KBM-7 (cell line): ENCODE measurements at regions not wholly inside any gene's neighbourhood (a gene's known extent, or its start where the extent isn't known, plus 50 kb on each side); places are given as distances from the start of the nearest gene placed in this dataset.

ENCODE experiments used
- DNase-seq: peaks from one replicate; pipeline ENCODE4 v3.0.0-alpha.2; 2015
- in situ Hi-C: fragments of 300-500 bp; cut with MboI; formaldehyde crosslinking; loops from 2 replicates; pipeline ENCODE4 v1.14.3; 2020; ENCODE audit warnings: low sequenced_read_pairs, low pct_unique_long_range_greater_than_20kb, mixed read lengths

DNA sequence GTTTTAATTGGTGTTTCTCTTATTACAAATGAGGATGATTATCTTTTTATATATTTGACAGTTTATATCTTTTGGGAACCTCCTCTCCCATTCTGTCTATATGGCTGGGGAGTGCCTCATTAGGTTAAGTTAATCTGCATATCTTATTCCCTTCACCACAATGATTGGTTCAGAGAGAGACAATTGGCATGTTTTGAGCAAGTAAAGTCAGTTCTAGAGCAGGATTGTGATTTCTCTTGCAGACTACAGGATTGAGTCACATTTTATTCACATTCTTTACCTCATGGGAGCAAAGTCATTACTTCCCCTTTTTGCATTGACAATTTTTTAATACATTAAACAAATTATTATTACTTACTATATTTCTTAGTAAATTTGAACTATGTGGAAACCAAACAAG lies 345.6 kb downstream of the MDFIC start:
- in situ Hi-C loops, result no loop called here
- no peak for DNase-seq

DNA sequence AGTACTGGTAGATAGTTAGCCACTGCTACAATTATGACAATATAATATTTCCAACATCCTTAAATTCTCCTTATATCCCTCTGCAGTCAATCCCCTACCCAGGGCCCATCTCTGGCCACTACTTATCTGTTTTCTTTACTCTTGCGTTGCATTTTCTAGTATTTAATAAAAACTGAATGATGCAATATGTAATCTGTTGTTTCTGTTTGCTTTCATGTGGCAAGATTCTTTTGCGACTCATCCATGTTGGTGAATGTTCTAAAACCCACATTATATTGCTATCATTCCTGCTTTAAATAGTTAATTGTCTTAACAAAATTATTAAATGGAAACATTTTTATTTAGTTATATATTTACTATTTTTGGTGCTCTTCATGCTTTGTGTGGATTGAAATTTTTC lies 338.5 kb downstream of the MDFIC start:
- no peak for DNase-seq
- in situ Hi-C loops, result no loop called here

- no peak for DNase-seq
- in situ Hi-C loops, result no loop called here
Observed at GRCh38 chr7:115252461-115252860, 330.6 kb downstream of the MDFIC start.

DNA sequence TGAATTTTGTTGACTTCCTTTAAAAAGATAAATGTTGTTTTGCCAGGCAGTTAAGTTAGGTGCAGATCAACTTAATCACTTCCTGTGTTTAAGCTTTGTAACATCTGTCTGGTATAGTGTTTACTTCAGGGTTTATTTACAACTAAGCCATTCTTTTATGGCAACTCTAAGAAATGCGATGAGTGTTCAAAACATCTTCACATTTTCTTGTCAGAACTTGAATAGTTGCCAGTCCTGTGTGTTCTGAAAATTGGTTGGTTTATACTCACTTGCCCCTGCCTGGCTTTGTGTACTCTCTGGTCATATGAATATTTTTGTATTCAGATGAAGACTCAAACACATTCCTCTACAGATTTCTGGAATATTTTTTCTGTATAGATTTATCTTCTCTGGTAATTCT lies 327.2 kb downstream of the MDFIC start:
- in situ Hi-C loops, result no loop called here
- no peak for DNase-seq

- in situ Hi-C loops, result no loop called here
- no peak for DNase-seq
Observed at GRCh38 chr7:115241151-115241550, 319.3 kb downstream of the MDFIC start.

- in situ Hi-C loops, result no loop called here
- no peak for DNase-seq
Observed at GRCh38 chr7:115240242-115240641, 318.3 kb downstream of the MDFIC start.

DNA sequence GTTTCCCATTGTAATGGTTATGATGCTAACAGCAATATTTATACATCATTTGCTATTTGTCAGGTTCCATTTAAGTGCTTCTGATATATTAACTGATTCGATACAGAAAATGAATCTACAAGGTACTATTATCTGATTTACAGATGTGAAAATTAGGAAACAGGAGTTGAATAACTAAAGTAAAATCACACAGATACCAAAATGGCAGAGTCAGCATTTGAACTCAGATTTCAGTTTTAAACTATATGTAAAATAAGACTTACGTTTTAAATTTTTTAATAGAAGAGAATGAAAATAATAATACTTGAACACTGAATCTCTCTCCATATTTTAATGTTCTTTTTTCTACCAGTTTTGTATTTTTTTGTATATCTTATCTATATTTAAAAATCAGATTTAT lies 313.2 kb downstream of the MDFIC start:
- no peak for DNase-seq
- in situ Hi-C loops, result no loop called here

- in situ Hi-C loops, result no loop called here
- DNase-seq, result no peak
Observed at GRCh38 chr7:115233809-115234208, 311.9 kb downstream of the MDFIC start.

DNA sequence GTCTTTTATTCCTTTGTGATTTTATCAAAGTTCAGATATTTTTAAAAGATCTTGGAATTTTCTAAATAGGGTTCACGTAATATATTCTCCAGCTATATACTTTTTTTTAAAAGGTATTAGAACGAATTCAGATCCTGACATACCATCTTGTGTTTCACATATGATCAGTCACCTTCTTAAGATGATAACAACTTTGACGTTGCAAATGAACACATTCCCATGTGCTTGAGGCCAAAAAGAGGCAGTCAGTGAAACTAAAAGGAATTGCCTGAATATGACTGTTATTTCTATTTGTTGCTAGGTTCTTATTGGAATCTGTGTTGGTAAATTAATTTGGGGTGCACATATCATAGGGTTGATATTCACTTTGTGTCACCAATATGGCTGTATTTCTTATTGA lies 310.1 kb downstream of the MDFIC start:
- in situ Hi-C loops, result no loop called here
- no peak for DNase-seq

DNA sequence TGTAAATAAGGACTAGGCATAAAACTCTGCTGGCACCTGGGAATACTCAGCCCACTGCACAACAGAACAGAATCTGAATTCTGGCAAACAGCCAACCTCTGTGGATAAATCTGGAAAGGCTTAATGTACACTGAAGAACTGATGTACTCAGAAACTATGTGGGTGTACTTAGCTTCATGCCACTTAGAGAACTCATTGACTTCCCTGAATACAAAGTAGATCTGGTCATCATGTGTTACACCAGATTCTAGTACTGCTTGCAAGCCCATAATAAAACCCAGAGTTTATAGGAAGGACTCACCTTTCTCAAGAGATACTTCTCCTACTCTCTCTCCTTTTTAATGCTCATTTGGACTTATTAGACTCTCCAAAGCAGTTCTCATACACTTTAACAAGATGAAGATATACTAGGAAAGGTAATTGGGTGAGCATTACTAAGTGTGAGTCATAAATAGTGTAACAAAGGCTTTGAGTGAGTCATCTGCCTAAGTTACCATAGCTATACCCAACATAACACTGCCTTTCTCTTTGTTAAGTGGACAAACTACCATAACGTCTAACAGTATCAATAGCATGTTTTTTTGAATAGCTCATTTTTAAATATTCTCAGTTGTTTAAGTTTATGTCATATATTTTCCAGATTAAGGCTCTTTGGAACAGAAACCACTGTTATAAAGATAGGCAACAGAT lies 309.1 kb downstream of the MDFIC start:
- in situ Hi-C loops, result no loop called here
- peak; percentile 18 for DNase-seq

DNA sequence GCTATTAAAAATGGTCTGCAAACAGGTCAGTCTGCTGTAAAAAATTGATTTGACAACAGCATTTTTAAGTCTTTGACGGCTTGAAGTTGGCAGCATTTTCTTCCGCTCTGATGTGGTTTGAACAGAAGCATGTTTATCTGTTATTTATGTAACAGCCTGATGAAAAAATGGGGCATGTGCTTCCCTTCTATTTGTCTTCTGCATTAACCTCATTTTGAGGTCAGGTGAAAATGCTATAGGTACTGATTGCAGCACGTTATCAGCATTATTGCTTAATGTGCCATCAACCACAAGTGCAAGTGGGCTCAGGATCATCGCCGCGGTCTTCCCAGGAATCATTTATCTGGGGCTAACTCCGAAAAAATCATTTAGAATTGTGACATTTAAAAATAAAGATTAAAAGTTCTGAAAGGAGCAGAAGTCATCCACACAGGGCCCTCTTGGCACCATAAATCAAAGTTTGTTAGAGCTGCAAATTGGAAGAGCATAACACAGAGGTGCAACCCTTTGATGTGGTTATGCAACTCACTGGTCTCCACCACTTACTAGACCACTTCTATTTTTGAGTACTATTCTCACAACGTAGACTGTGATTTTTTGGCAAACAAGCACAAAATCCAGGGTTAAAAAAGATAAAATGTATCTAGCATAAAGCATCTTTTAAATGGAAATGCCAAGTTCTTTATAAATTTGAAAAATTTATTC lies 307.7 kb downstream of the MDFIC start:
- DNase-seq, result no peak
- in situ Hi-C loops, result no loop called here

DNA sequence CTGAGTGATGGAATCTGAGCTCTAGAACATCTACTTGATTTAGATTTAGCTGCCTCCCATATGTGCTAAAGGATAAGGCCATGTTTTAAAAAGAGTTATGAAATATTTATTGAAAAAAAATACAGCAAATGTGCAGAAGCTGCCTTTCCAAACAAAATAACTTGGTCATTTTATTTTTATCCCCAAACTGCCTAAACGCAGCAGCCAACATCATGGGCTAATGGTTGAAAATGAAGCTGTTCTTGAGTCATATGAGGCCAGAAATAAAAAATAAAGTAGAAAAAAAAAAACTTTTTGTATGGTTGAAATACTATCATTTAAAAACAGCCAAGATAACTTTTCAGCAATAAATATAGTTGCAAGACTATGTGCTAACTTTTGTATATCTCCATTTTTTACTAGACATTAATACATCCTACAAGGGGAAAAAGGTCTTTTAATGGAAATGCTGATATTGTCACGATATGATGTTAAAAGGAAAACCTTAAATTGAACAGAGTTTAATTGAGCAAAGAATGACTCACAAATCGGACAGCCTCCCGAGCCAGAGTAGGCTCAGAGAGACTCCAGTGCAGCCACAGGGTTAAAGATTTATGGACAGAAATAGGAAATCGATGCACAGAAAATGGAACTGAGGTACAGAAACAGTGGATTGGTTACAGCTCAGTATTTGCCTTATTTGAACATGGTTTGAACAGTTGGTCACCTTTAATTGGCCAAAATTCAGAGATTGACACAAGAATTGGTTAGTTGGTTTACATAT lies 305.8 kb downstream of the MDFIC start:
- DNase-seq, result no peak
- in situ Hi-C loops, result no loop called here

GRCh38 chr7:115226410-115226809 lies 304.5 kb downstream of the MDFIC start:
- in situ Hi-C loops, result no loop called here
- no peak for DNase-seq

DNA sequence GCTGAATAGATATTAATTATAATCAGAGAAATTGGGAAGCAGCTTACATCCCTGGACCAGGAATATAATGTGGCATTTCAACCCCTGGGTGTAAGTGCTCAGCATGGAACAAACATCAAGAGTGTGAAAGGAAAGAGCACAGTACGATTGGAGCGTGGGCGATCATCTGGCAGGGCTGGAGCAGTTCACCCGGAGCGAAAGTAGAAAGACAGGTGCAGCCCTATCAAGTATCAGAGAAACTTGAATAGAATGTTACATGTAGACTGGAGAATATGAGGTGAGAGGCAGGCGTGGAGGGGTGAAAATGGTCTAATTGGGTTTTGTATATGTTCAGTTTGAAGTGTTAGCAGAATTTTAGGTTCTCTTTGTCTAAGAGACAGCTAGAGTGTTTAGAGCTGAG lies 303.0 kb downstream of the MDFIC start:
- in situ Hi-C loops, result no loop called here
- no peak for DNase-seq

- DNase-seq, result no peak
- in situ Hi-C loops, result no loop called here
Observed at GRCh38 chr7:115223959-115224358, 302.1 kb downstream of the MDFIC start.

- in situ Hi-C loops, result no loop called here
- DNase-seq, result no peak
Observed at GRCh38 chr7:115221456-115221855, 299.6 kb downstream of the MDFIC start.

- in situ Hi-C loops, result no loop called here
- no peak for DNase-seq
Observed at GRCh38 chr7:115218076-115218475, 296.2 kb downstream of the MDFIC start.

GRCh38 chr7:115217373-115217772 lies 295.5 kb downstream of the MDFIC start:
- in situ Hi-C loops, result no loop called here
- peak; percentile 33 for DNase-seq

DNA sequence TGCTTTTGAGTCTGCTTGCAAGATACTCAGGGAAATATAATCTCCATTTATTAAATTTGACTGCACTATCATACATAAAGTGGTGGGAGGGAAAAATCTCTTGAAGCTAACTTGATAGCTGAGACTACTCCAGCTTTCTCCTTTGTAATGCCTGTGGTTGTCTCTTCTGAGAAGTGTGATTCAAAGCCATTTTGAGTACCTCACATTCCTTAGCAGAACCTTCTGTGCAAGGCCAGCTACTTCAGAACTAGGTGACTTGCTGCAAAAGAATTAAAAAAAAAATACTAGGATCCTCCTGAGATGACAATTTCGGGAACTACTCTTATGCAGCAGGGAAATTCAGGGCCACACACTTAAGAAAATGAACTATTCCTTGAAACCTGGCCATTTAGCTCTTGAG lies 294.8 kb downstream of the MDFIC start:
- in situ Hi-C loops, result no loop called here
- DNase-seq, result no peak

DNA sequence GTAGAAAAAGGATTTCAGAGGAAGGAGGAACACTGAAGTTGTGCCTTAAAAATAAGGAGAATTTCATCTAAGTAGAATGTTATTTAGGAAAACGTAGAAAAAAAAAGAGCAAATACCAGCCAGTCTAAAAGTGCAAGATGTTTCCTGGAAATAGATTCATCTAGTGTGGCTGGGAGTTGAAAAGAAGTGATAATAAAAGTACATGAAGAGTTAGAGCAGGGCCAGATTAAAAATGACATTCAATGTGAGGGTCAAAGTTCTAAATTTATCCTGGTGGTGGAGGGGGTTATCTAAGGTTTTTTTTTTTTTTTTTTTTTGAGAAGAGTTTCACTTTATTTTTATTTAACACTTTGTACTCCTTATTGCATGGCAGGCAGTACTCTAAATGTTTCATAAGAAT lies 289.3 kb downstream of the MDFIC start:
- no peak for DNase-seq
- in situ Hi-C loops, result no loop called here
